Tibial nerve (tissue), 4 donors: ENCODE measurements at regions not wholly inside any gene's neighbourhood (a gene's known extent, or its start where the extent isn't known, plus 50 kb on each side); places are given as distances from the start of the nearest gene placed in this dataset.
"Not testable (repeated sequence)": the region's sequence is repeated elsewhere in the genome, so short reads cannot be mapped to it uniquely, and the experiment has no call there.

Source experiments
- DNase-seq, 2 donors: peaks; one replicate each; pipeline ENCODE4 v3.0.0-alpha.2; 2019; ENCODE audit warnings: low spot score in 2 of 2
- H3K27ac ChIP-seq, 4 donors: fragments of 200-600 bp; sonication (generic) in 3 of 4; one replicate each; pipeline ENCODE4 v1.5.1; 2017 to 2019; ENCODE audit warnings: mild to moderate bottlenecking in 1 of 4
- H3K27me3 ChIP-seq, 2 donors: fragments of 200-600 bp; sonication (generic) in 1 of 2; one replicate each; pipeline versions ENCODE4 v1.5.1 to v1.6.0; 2017 to 2019
- H3K36me3 ChIP-seq, 3 donors: fragments of 200-600 bp; sonication (generic); one replicate each; pipeline ENCODE4 v1.5.1; 2018 to 2019
- H3K4me1 ChIP-seq, 4 donors: fragments of 200-600 bp; sonication (generic) in 3 of 4; one replicate each; pipeline ENCODE4 v1.5.1; 2017 to 2019
- H3K4me3 ChIP-seq, 4 donors: fragments of 200-600 bp; sonication (generic) in 3 of 4; one replicate each; pipeline ENCODE4 v1.5.1; 2017 to 2019; ENCODE audit warnings: mild to moderate bottlenecking in 1 of 4, moderate library complexity in 1 of 4
- H3K9me3 ChIP-seq, 4 donors: fragments of 200-600 bp; sonication (generic) in 3 of 4; one replicate each; pipeline ENCODE4 v1.5.1; 2017 to 2019
- EP300 ChIP-seq, 2 donors: sonication (generic); formaldehyde crosslinking; IDR thresholded peaks; one replicate each; pipeline ENCODE4 v1.6.1; 2017; ENCODE audit warnings: antibody characterized with exemption in 2 of 2, mild to moderate bottlenecking in 1 of 2
- POLR2A ChIP-seq, 2 donors: fragments of 450-650 bp; IDR thresholded peaks; one replicate each; pipeline ENCODE4 v1.6.1; 2017; ENCODE audit warnings: antibody characterized with exemption in 2 of 2, mild to moderate bottlenecking in 2 of 2, moderate library complexity in 2 of 2
- WGBS, 2 donors: methylation state at CpG; one replicate each; pipeline ENCODE4 v1.1.5; 2018; 5-methylcytosine and 5-hydroxymethylcytosine counted together
- TF ChIP-seq, protein P1 (sequence below), 5 experiments: fragments of 200-600 bp in 3 of 5; fragments of 450-650 bp in 2 of 5; sonication (generic) in 3 of 5; IDR thresholded peaks; one replicate each; pipeline ENCODE4 v1.5.1; 2016 to 2019; ENCODE audit warnings: antibody characterized with exemption in 5 of 5, mild to moderate bottlenecking in 3 of 5, moderate library complexity in 2 of 5

- H3K4me1 ChIP-seq: no peaks in the 10 kb centered on the region
- H3K27me3 ChIP-seq: no peaks in the 10 kb centered on the region
- no peak overlapping the region for H3K27ac ChIP-seq
- no peaks in the 10 kb centered on the region for H3K36me3 ChIP-seq
- no peak overlapping the region for H3K4me3 ChIP-seq
- no peak for DNase-seq
- no peaks in the 10 kb centered on the region for H3K9me3 ChIP-seq
- TF ChIP-seq, protein P1, sequence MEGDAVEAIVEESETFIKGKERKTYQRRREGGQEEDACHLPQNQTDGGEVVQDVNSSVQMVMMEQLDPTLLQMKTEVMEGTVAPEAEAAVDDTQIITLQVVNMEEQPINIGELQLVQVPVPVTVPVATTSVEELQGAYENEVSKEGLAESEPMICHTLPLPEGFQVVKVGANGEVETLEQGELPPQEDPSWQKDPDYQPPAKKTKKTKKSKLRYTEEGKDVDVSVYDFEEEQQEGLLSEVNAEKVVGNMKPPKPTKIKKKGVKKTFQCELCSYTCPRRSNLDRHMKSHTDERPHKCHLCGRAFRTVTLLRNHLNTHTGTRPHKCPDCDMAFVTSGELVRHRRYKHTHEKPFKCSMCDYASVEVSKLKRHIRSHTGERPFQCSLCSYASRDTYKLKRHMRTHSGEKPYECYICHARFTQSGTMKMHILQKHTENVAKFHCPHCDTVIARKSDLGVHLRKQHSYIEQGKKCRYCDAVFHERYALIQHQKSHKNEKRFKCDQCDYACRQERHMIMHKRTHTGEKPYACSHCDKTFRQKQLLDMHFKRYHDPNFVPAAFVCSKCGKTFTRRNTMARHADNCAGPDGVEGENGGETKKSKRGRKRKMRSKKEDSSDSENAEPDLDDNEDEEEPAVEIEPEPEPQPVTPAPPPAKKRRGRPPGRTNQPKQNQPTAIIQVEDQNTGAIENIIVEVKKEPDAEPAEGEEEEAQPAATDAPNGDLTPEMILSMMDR (IDR thresholded peaks at IDR 0.05): no peak
- TF ChIP-seq POLR2A (IDR thresholded peaks at IDR 0.05): no peak
- TF ChIP-seq EP300 (IDR thresholded peaks at IDR 0.05): no peak
- WGBS, 2 donors: 71 to 80% methylated on average over 5 of the region's 5 CpGs
Observed at GRCh38 chr1:171397851-171398469, 84.0 kb downstream of the FMO4 start.

GRCh38 chr1:171403393-171403792, 81.9 kb upstream of the PRRC2C start:
- H3K9me3 ChIP-seq: peaks cover 0 to 22% (median 0%) of the 10 kb centered on the region in 4 donors
- no peak overlapping the region for H3K27ac ChIP-seq
- H3K36me3 ChIP-seq: no peaks in the 10 kb centered on the region
- H3K27me3 ChIP-seq: no peaks in the 10 kb centered on the region
- H3K4me1 ChIP-seq: no peaks in the 10 kb centered on the region
- WGBS, 2 donors: 48 to 55% methylated on average over 7 of the region's 7 CpGs
- TF ChIP-seq, protein P1 (IDR thresholded peaks at IDR 0.05): no peak
- TF ChIP-seq EP300 (IDR thresholded peaks at IDR 0.05) (no peak), POLR2A (IDR thresholded peaks at IDR 0.05) (no peak)
- no peak for DNase-seq
- H3K4me3 ChIP-seq: no peak overlapping the region

- peaks cover 0 to 22% (median 0%) of the 10 kb centered on the region in 4 donors for H3K9me3 ChIP-seq
- TF ChIP-seq, protein P1 (IDR thresholded peaks at IDR 0.05): no peak
- TF ChIP-seq POLR2A (IDR thresholded peaks at IDR 0.05): no peak
- TF ChIP-seq EP300 (IDR thresholded peaks at IDR 0.05): no peak
- no peak overlapping the region for H3K27ac ChIP-seq
- no peak overlapping the region for H3K4me3 ChIP-seq
- H3K27me3 ChIP-seq: no peaks in the 10 kb centered on the region
- DNase-seq: no peak
- no peaks in the 10 kb centered on the region for H3K36me3 ChIP-seq
- WGBS, 2 donors: 70 to 93% methylated on average over 1 of the region's 1 CpG
- no peaks in the 10 kb centered on the region for H3K4me1 ChIP-seq
Observed at GRCh38 chr1:171405391-171405714, 80.0 kb upstream of the PRRC2C start.

GRCh38 chr1:171413557-171413956, 71.8 kb upstream of the PRRC2C start:
- DNase-seq, H3K27me3 ChIP-seq, H3K36me3 ChIP-seq, H3K4me3 ChIP-seq, H3K9me3 ChIP-seq, H3K27ac ChIP-seq, H3K4me1 ChIP-seq: not testable (repeated sequence)
- 94% methylated on average over 6 of the region's 6 CpGs for WGBS, 2 donors

DNA sequence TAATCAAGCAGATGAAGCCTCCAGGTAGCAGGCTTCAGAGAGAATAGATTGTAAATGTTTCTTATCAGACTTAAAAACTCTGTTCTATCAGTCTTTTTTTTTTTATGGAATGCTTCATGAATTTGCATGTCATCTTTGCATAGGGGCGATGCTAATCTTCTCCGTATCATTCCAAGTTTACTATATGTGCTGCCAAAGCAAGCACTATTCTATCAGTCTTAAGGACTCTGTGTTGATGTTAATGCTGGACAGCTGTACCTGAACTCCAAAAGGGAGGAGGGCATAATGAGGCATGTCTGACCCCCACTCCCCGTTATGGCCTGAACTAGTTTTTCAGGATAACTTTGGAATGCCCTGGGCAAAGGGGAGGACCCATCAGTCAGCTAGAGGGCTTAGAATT, 66.8 kb upstream of the PRRC2C start:
- WGBS, 2 donors: 80 to 83% methylated on average over 3 of the region's 3 CpGs
- Histone ChIP-seq H3K4me1 (peaks cover 0 to 5% (median 0%) of the 10 kb centered on the region in 4 donors), H3K4me3 (no peak overlapping the region), H3K27me3 (no peaks in the 10 kb centered on the region), H3K36me3 (no peaks in the 10 kb centered on the region), H3K9me3 (peaks cover 0 to 7% (median 0%) of the 10 kb centered on the region in 4 donors), H3K27ac (no peak overlapping the region)
- no peak for DNase-seq
- TF ChIP-seq POLR2A (IDR thresholded peaks at IDR 0.05): no peak
- TF ChIP-seq EP300 (IDR thresholded peaks at IDR 0.05): no peak
- TF ChIP-seq, protein P1 (IDR thresholded peaks at IDR 0.05): no peak

DNA sequence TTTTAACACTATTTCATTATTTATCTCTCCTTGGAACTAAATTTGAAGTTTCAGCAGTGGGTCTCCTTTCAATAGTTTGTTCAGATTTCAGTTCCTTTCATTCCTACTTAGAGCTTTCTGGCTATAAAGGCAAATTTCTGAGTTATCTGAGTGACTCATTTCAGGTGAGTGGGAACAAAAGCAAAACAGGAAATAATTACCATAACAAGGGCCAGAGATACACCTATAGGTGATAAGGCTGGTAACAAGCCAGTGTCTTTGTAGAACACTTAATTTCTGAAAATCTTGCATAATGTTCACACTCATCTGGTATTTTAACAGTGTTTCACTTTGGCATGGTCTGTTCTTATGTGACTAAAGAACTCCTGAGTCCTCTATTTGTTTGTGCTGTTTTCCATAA, 64.5 kb upstream of the PRRC2C start:
- no peaks in the 10 kb centered on the region for H3K27me3 ChIP-seq
- H3K27ac ChIP-seq: no peak overlapping the region
- H3K9me3 ChIP-seq: no peaks in the 10 kb centered on the region
- H3K4me1 ChIP-seq: peaks cover 0 to 5% (median 0%) of the 10 kb centered on the region in 4 donors
- no peak overlapping the region for H3K4me3 ChIP-seq
- H3K36me3 ChIP-seq: no peaks in the 10 kb centered on the region
- TF ChIP-seq POLR2A (IDR thresholded peaks at IDR 0.05) (no peak), EP300 (IDR thresholded peaks at IDR 0.05) (no peak)
- DNase-seq: no peak
